Astrocyte (in vitro differentiated cells and primary cell): ENCODE measurements at regions not wholly inside any gene's neighbourhood (a gene's known extent, or its start where the extent isn't known, plus 50 kb on each side); places are given as distances from the start of the nearest gene placed in this dataset.

ENCODE experiments used
- CTCF ChIP-seq: IDR thresholded peaks from 2 replicates; pipeline ENCODE4 v1.5.1; 2011; ENCODE audit warnings: low read depth, mild to moderate bottlenecking, inconsistent platforms, low read length, moderate library complexity; ENCODE audit not compliant: insufficient read depth
- EZH2 ChIP-seq: IDR thresholded peaks from 2 replicates; pipeline ENCODE4 v1.6.1; 2012; ENCODE audit warnings: mild to moderate bottlenecking, low read length, inconsistent platforms; ENCODE audit not compliant: insufficient read depth

DNA sequence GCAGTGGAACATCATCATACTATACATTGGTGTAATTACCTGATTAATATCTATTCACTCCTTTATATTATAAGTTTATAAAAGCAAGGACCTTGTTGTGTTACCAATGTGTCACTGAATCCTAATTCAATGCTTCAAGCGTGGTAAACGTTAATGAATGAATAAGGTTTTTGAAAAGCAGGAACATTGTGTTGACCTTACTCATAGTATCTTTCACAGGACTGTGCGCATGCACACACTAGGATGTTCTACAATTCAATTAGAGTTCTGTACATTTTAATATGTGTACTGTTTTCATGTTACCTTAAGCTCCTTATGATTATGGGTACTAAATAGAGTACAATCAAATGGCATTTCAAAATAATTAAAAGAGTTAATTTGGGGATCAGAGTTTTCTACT is 578.5 kb downstream of the BMP2 start:
- TF ChIP-seq CTCF (no peak), EZH2 (no peak)
